HG03457 (cell line): ENCODE measurements at regions not wholly inside any gene's neighbourhood (a gene's known extent, or its start where the extent isn't known, plus 50 kb on each side); places are given as distances from the start of the nearest gene placed in this dataset.

ENCODE experiments used
- ATAC-seq: cut with Tn5 transposase; IDR thresholded peaks from one replicate; pipeline ENCODE4 v1.9.1; 2021; ENCODE audit warnings: moderate number of reproducible peaks; ENCODE audit not compliant: unreplicated experiment

DNA sequence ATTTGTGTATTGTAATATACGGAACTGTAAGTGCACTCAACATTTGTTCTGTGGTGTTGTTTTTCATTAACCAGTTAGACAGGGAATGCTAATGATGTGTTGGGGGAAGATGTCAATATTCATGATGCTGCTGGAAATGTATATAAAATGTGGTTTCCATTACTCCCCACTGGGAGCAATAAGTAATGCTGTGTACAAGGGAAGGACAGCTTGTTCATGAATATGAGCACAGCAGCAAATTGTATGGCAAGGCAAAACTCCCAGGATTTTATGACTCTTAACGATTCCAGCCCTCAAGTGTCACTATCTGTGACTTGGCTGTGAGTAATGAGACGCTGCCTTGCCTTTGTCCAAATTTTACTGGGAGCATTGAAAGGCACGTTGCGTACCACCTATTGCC, 312.4 kb upstream of the DDX18 start:
- no peak for ATAC-seq

DNA sequence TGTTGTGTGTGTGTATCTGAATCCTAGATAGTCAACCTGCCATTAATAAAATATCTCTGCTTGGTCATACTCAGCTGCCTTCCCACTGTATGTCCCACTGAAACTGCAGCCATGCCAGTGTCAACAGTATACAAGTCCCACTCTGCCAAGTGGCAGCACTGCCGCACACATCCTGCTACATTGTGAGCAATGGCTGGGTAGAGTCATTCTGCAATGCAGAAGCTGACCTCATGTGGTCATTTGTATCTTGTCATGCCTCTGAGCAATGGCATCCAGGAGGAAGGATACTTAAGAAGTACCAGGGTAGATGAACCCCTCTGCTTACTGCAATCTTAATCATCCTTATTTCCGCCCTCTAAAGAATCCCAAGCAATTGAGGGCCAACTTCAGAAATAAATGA, 302.2 kb upstream of the DDX18 start:
- ATAC-seq, result no peak

DNA sequence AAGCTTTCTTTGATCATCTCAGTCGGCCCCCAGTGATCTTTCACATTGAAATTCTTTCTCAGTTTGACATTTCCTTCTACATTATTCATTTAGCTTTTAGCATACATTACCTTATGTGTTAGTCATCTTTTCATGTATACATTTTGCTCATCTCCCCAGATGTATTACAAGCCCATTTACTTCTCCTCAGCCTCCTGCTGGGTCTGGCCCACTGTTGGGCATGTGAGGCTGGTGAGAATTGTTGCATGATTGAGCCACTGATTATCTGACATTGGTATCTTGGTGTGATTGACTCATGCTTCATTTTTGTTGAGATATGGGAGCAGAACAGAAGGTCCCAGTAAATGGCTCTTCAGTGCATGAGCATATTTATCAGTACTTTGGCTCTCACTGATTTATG, 300.1 kb upstream of the DDX18 start:
- ATAC-seq, result no peak

DNA sequence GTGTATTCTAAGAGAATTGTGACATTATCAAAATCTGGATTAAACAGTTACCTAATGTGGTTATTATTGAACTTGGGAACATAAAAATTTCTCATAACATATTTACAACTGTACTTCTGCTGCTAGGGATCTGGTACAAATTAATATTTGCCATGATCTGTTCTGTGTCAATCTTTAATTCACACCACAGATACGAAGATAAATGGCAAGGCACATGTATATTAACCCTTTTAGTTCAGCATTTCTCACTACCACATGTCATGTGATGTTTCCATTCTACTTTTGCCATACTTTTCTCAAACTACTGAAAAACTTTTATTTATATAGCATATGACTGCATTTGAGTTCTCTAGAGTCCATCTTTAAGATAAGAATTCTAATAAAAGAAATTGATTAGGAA, 295.3 kb upstream of the DDX18 start:
- no peak for ATAC-seq

DNA sequence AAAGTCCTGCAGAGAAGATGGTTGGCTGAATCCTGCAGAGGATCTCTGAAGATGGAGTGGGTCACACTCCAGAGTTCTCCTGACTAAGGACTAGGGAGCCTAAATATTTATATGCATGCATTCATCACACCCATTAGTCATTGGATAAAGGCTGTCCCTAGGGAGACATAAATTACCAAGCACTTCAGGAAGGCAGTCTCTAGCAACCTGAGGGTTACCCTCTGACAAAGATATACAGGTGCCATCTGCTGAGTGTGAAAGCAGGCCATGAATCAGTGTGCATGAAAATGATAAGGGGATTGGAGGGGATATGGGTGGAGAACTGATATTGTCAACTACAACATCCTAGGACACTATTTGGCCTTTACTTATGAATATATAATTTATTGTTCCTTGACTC, 294.8 kb upstream of the DDX18 start:
- no peak for ATAC-seq

DNA sequence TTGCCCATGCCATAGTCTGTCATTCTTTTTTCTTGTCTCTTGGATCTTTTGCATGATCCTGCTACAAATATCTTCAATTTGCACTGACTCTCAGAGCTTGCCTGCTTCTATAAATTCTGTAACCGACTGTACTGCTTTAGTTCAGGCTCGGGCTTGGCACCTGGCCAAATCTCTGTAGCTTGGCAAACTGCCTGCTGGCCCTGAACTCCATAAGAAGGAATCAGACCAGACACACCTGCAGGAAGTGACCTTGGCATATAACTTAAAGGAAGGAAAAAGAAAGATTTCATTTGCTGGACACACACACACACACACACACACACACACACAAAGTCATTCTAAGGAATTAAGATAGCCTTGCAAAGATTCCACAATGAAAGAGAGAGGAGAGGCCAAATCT, 291.2 kb upstream of the DDX18 start:
- no peak for ATAC-seq

DNA sequence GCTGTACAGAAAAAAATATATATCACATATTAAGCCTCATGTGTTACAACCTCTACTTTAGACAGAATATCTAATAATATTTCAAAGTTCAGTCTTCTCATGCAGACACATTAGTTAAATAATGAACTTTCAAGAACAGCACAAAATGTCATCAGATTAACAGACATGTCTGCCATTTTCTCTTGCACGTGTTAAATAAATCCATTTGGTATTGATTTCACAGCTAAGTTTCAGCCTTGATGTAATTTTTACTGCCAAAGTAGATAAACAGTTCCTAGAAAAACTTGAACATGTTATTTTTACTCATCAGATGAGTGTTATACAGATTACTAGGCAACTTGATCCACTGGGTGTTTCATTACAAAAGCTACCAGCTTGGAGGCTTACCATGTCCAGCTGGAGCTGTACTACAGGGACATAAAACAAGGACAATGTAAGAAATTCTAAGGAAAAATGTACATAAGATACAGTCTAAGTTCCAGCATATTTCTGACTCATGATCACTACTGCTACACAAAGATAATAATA, 290.7 kb upstream of the DDX18 start:
- no peak for ATAC-seq

DNA sequence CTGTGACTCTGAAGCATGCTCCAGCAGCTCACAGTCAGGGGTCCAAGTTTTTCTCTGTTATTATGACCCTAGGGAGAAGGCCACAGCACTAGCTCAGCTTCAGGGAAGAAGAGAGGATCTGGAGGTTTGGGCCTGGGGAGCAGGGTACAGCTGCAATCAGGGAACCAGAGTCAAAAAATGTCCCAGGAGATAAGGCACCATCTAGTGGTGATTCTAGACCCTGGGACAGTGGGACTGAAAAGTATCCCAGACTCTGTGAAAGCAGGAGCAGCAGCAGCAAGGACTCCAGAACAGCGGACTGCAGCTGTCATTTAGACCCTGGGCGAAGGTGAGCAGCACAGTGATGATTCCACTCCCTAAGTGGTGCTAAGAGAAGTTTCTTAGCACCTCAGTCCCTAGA, 278.4 kb upstream of the DDX18 start:
- no peak for ATAC-seq

DNA sequence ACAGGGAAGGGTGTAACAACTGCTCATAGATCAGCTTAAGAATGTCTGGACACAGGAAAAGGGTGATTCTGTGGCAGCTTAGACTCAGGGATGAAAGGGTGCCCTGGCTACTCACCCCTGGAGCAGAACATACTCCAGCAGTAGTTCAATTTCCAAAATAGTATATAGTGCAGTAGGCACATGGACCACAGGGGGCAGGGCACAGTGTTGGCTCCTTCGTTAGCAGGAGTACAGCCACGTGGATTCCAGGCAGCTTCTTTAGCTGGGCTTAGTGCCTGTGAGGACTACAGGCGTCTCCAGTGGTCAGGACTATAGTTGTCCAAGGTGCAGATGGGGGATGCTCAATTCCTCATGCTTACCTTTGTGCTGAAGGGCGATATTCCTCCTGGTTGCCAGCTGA, 277.5 kb upstream of the DDX18 start:
- no peak for ATAC-seq

DNA sequence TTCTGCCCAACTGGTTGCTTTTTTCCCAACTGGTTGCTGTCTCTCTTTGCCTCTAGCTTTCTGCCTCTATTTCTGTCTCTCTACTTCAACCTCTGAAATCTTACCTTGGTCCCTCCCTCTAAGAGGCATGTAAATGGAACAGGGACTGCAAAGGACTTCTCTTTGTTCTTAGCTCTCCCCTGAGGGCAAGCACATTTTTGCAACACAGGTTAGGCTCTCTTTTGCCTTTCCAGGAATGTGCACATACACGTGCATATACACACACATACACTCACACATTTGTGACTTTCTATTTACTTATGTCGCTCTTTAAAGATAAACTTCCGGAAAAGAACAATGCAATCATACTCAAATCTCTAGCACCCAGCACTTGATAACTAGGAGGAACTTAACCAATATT, 262.6 kb upstream of the DDX18 start:
- ATAC-seq, result no peak

DNA sequence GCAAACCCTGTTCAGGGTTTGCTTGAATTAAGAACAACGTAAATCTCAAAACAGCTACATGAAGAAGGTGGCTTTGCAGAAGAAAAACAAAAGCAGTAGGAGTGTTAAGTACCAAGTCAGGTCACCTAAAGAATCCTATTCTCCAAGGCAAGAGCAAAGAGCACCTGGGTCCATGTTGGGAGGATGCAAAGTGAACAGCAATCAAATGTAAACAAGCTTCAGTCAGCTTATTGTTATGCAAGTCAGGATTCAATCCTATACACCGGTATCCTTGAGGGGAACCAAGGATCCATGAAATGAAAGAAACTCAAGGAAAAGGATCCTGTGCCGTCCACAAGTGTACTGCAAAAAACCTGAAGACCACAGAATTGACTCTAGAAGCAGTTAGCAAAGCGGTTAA, 261.0 kb upstream of the DDX18 start:
- ATAC-seq, result no peak

DNA sequence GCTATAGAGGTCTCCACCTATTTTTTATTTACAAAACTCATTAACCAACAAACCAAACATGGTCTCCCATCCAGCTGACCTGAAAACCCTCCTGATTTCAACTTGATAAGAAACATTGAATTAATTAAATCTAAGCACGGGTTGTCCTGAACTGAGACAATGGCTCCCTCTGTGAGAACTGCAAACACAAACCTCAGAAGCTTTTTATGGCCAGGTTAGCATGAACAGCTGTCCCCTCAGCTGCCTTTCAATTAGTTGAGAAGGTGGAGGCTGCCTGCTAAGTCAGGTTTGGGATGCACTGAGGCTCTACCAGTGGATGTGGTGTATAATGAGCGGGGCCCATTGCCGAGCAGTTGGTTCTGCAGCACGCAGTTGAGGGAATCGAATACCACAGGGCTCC, 258.5 kb upstream of the DDX18 start:
- no peak for ATAC-seq

DNA sequence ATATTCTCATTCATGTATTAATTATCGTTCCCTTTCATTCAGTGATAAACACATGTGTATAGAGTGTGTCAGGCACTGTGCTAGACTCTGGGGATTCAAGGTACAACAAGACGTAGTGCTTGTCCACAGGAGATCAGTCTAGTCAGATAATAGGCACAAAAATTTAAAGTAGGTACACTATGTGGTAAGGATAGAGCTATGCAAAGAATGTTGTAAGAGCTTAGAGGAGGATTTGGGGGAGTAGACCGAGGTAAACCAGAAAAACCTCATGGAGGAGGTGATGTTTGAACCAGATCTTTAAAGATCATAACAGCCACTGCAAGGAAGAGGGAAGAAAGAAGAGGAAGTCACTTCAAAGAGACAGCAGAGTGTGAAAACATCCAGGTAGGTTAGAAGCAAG, 256.9 kb upstream of the DDX18 start:
- no peak for ATAC-seq

DNA sequence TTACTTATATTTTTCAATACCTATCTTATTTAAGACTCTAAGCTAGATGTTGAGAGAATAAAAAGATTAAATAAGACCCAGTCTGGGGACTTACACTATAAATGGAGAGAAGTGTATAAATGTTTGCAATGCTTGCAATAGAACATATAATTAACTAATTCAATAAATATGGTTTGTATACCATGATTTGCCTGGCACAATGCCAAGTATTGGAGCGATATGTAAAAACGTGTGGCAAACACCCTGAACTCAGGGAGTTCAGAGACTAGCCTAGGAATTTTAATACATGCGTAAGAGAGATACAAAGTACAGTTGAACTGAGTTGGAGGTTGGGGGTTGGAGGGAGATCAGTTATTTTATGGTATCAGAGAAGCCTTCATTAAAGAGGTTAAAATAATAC, 251.8 kb upstream of the DDX18 start:
- no peak for ATAC-seq

DNA sequence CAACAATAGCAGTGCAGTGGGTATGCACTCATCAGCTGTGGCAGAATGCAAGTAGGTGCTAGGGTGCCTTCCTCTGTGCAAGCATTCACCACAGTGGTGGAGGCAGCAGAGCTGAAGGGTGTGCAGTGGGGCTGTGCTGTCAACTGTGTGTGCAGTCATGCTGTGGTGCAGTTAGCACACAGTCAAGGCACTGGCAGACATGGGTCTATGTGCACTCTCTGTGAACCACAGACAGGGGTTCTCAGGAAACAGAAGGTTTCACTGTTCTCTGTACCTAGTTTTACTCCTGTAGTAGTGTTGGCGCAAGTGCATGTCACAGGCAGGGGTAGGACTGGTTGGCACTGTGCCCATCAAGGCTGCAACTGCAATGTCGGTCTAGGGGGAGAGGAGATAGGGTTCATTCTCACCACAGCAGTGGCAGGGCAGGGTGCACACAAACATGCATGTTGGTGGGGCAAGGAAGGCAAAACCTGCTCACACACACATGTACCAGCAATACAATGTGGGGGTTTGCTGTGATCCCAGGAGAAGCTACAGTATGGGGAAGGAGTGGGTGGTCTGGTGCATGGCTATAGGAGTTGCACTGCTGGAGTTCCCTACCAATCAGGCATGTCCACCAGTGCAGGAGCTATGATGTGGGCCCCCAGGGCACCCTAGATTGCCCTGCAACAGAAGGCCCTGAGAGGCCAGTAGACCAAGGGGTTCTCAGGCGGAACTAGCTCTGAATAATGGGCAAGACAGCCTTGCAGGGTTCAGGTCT, 242.7 kb upstream of the DDX18 start:
- no peak for ATAC-seq

DNA sequence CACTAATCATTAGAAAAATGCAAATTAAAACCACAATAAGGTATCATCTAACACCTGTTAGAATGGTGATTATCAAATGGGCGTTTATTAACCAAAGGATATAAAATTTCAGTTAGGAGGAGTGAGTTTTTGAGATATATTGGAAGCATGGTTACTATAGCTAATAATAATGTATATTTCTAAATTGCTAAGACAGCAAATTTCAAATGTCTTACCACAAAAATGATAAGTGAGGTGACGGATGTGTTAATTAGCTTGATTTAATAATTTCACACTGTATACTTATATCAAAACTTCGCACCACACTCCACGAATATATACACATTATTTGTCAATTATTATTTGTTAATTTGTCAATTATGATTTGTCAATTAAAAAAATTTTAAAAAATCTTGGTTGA, 227.2 kb upstream of the DDX18 start:
- no peak for ATAC-seq

DNA sequence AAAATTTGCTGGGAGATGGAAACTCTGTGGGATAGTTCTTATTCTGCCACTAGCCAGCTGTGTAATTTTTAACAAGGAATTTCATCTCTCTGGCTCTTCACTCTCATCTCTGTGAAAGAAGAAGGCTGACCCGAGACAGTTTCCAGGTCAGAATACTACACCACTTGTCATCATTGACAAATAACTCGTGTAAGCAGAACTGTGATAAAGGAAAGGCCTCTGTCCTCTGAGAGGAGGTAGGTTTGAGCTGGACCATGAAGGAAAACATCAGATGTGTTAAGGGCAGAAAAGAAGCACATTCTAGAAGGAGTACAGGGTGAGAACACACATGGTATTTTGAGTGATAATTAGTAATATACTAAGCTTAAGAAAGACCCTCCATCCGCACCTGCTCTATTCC, 211.4 kb upstream of the DDX18 start:
- no peak for ATAC-seq

DNA sequence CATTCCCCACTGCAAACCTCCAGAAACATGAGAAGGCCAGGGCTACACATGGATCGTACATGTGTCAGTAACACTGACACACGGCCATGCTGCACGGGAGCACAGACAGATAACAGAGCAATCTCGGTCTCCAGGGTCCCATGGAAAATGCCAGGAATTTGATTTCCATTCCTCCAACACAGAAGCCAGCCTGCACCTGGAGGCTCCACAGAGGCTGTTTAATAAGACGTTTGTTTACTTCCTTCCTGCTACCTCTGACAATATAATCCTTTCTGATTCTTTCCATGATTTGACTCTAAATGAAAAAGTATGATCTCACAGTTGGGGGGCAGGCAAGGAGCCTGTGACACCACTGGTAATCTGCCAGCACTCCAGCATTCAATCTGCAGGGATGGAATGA, 210.9 kb upstream of the DDX18 start:
- no peak for ATAC-seq

DNA sequence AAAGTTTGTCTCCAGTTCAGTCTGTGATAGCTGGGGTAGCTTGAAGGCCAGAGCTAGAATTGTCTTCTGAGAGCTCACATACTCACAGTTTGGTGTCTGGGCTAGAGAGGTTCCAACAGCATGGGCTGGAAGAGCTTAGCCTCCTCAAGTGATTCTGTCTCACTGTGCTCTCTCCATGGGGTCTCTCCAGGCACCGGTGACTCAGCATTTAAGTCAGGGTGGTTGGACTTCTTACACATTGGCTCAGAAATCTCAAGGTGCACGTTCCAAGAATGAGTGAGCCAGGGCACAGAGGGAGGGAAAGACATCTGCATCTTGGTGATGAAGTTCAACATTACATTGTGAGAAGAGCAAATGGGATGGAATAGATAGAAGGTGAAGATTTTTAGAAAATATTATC, 207.3 kb upstream of the DDX18 start:
- no peak for ATAC-seq

DNA sequence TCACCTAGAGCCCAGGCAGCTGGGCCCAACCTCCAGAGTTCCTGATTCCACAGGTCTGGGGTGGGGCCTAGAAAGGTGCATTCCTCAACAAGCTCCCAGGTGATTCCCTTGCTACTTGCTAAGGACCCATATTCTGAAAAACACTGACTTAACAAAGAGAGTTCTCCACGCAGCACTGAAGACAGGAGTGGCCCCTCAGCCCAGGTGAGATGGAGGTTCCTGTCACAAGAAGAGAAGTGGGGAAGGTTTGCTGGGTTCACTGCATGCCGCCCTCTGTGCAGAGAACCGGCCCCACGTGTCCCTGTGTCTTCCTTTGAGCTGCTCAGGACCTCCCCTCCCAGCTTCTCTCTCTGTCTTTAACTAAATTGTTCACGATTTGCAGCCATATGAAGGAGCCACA, 201.4 kb upstream of the DDX18 start:
- ATAC-seq, result no peak

DNA sequence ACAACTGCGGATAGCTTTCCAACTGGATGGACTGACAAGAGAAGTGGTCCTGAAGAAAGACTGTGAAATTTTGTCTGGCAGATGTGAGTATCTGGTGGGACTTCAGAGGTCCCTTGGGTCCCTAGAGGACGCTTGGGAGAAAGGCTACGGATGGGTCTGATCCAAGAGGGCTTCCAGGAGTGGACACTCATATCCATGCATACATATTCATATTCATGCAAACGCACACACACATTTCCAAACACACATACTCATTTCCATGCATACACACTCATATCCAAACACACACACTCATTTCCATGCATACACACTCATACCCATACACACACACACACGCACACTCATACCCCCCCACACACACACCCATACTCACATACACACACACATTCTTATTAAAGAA, 200.2 kb upstream of the DDX18 start:
- no peak for ATAC-seq

DNA sequence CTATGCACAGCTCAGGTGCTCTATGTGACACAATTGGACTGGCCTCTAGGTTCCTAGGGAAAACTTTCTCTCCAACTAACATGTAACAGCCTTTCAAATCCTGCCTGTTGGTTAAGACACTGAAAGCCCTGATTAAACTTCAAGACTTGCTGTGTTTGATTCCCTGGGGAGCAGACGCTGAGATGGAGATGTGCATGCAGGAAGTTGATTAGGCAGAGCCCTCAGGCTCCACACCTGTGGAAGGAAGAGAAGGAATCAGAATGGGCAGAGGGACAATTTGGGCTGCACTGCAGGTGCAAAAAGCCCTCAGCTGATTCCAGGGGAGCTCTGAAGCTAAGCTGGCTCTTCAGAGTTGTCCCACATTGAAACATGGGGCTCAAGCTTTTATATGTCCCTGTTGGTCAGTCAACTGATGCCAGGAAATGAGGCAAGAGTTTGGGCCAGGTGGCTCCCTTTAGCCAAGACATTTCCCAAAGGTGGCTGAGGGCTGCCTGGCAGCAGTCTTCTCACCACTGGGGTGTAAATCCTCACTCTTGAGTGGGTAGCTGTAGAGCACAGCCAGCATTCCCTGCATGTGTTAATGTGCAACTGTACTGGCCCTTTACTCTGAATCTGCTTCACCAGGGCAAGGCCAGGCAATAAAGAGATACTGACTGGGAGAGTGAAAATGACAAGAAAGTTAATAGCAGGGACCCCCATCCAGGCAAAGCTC, 199.5 kb upstream of the DDX18 start:
- ATAC-seq, result no peak

DNA sequence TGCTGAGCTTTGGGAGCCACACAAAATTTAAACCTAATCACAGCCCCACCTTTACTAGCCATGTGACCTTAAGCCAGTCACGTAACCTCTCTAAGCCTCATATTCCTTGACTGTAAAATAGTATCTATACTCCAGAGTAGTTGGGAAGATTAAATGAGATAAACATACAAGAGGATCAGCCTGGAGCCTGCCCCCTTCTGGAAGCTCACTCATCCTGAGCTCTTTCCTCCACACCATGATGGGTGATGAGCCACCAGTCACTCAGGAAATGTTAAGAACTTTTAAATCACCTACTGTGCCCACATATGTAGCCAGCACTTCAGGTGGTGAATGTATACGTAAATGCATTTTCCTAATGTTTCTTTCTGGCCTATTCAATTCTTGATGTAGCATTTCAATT, 195.9 kb upstream of the DDX18 start:
- no peak for ATAC-seq
